ENCODE measurements at regions not wholly inside any gene's neighbourhood (a gene's known extent, or its start where the extent isn't known, plus 50 kb on each side); places are given as distances from the start of the nearest gene placed in this dataset.

GRCh38 chr2:118738524-118739308, 108.7 kb downstream of the EN1 start:
- DNase-seq (ENCODE audit: low spot score), result no peak

DNA sequence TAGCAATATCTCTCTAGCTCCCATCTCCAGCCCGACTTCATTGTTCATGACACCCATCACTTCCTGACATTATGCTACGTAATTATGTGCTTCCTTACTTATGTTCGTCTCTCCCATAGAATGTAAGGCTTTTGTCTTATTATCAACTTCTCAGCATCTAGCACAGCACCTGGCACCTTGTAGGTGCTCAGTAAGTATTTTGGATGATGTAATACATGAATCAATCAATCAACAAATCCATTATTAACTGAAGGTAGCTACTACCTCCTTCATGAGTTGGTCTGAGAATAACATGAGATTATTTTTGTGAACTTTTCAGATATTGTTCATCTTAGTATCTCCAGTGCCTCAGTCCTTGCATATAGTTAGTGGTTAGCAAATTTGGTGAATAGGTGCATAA, 109.3 kb downstream of the EN1 start:
- no peak for DNase-seq (ENCODE audit: low spot score)

GRCh38 chr2:118737684-118738083, 109.8 kb downstream of the EN1 start:
- DNase-seq (ENCODE audit: low spot score), result no peak

DNA sequence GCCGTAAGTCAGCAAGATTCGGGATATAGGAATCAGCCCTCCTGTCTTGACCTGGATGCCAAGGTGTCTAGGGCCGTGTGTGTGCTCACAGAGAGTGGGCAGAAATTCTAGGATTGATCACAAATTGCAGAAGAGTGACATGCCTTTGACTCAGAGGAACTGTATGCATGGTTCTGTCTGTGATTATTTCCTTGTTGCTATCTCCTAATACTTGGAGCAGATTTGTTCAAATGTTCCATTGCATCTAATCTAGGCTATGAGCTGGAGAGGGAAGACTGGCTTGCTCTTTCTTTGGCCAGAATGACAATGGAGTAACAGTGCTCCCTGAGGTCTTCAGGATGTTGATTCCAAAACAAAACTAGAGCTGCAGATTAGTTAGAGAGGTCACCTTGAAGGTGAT, 115.0 kb downstream of the EN1 start:
- DNase-seq (ENCODE audit: low spot score), result no peak

DNA sequence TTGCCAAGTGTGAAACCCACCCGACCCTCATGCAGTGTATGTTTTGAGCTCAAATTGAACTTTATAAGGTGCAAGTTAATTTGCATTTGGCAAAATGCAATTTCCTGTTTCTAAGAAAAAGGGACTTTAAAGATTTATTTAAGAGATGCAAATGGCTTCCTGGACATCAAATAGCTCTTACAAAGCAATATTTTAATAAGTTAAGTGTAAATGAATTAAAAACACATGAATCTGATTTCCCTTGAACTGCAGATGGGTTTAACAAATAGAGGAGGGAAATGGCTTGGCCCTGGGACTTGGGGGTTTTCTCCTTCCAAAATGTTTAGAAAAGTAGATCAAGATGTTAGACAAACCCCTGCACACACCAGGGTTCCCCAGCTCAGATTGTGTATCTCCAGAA, 116.0 kb downstream of the EN1 start:
- no peak for DNase-seq (ENCODE audit: low spot score)

- no peak for DNase-seq (ENCODE audit: low spot score)
Measured at GRCh38 chr2:118730405-118730804, 117.0 kb downstream of the EN1 start.

DNA sequence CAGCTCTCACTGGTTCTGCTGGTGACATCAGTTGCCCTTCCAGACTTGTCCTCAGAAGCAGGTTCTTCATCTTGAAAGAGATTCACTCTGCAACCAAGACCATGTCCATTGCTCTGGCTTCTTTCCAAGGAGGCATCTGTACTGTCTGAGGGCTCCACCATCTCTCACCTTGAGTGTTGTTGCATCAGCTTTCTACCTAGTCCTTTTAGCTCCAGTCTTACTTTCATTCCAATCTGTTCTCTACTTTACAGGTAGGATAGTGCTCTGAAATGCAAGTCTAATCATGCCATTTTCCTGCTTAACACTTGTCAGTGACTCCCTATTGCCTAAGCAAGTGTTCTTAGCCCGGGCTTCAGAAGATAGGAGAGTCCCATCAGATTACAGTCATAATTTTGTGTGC, 117.7 kb downstream of the EN1 start:
- DNase-seq (ENCODE audit: low spot score), result no peak

DNA sequence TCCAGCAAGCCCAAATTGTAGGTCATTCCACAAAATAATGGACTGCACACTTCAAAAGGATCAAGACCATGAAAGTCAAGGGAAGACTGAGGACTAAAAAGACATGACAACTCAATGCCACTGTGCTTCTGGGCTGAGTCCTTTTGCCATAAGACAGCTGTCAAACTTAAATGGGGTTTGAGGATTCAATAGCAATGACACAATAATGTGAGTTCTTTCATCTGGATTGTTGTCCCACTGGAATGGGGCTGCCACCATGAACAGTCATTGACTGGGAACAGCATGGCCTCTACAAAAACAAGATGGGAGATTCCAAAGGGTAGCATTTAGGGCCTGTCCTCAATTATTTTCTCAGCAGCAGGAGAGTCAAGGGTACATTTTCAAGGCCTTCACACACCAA, 118.5 kb downstream of the EN1 start:
- DNase-seq (ENCODE audit: low spot score), result no peak

- no peak for DNase-seq (ENCODE audit: low spot score)
Measured at GRCh38 chr2:118726821-118727220, 120.6 kb downstream of the EN1 start.

DNA sequence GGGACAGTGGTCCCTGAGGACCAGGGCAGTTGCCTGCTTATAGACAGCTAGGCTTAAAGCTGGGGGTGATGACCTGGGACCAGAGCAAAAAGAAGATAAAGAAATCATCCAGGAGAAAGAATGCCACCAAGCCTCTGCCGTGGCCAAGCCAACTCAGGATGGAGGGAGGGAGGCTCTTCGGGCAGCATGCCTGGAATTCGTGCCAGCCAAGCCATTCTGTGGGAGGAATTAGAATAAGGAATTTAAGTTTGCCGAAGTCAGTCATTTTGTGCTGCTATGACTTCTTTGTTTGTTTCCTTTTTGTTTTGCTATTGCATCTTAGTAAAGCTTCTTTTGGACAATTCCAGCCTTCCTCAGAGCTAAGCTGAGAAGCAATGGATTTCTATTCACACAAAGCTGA, 124.1 kb downstream of the EN1 start:
- DNase-seq (ENCODE audit: low spot score), result no peak

DNA sequence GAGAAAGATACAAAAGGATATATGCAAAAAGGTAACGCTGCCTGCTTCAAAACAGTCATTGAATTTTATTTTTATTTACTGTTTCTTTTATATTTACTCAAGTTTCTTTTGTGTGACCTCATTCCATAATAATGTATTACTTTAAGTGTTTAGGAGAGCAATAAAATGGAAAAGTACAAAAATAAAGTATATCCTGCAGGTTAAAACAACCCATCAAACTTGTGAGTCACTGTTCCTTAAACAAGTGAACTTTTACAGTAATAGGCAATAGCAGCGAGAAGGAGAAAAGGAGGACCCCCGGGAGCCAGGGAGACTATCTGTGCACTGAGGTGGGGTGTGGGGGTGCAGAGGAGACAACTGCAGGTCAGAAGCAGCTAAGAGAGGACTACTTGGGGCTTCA, 124.5 kb downstream of the EN1 start:
- no peak for DNase-seq (ENCODE audit: low spot score)

DNA sequence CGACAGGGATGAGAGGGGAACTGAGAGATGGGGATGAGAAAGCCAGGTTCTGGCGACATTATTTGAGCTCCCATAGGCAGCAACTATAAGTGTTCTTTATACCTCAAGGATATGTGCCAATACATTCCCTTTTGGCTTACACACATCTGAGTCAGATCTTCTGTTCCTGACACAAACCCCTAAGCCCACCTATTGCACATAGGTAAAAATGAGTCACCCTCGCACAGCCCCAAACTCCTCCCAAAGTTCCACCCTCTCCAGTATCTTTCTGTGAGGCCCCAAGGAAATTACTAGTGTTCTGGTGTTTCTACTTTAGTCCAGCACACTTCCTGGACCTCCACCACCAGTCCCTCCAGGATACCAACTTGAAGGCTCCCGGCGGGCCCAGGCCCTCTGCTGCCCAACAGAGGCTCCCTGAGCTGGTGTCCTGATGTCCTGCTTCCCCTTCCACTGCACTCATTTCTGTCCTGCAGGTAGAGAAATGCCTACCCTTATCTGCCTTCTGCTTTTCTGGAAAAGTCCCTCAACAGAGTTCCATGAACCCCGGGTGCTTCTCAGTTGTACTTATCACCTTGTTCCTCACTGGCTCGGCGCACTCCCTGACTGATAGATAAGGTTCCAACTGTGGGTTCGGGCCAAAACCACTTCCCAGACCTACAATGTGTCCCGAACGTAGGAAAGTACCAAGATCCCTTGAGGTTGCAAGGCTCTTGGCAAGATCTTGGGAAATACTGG, 125.5 kb downstream of the EN1 start:
- no peak for DNase-seq (ENCODE audit: low spot score)

DNA sequence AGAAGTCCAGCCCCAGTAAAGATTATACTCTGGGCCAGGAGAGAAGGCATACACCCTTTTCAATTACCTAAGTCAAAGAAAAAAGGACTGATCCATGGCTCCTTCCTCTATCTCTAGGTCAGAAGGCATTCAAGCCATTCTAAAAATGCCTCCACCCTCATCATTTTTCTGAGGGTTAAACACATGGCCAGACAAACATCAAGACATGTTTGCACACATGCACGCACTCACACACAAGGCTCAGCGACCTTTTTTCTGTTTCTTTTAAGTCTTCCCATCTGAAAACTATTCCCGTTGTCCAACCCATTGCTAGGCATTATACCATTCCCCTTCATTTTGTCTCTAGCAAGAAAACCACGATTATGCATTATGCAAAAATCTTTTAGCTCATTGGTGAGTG, 126.6 kb downstream of the EN1 start:
- no peak for DNase-seq (ENCODE audit: low spot score)

GRCh38 chr2:118718921-118719320, 128.5 kb downstream of the EN1 start:
- DNase-seq (ENCODE audit: low spot score), result no peak

- DNase-seq (ENCODE audit: low spot score), result no peak
Measured at GRCh38 chr2:118716102-118716501, 131.3 kb downstream of the EN1 start.

GRCh38 chr2:118714118-118714517, 133.3 kb downstream of the EN1 start:
- DNase-seq (ENCODE audit: low spot score), result no peak

- no peak for DNase-seq (ENCODE audit: low spot score)
Measured at GRCh38 chr2:118711603-118712002, 135.8 kb downstream of the EN1 start.

DNA sequence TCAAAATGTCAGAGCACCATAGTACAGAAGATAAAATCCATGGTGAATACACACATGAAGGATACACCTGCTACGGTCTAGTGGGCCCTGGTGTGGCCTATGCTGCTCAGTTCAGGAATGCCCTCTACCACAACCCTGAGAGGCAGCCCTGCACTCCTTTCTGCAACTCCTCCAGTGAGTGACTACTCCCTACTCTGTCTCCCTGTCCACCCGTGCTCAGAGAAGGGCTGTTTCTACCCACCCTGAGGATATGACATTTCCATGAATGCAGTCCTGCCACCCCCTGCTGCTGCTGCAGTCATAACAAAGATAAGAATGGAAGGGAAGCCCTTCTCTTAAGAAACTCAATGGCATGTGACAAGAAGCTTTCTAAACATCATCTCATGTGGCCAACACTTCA, 137.0 kb downstream of the EN1 start:
- no peak for DNase-seq (ENCODE audit: low spot score)

GRCh38 chr2:118709786-118710185, 137.7 kb downstream of the EN1 start:
- DNase-seq (ENCODE audit: low spot score), result no peak

DNA sequence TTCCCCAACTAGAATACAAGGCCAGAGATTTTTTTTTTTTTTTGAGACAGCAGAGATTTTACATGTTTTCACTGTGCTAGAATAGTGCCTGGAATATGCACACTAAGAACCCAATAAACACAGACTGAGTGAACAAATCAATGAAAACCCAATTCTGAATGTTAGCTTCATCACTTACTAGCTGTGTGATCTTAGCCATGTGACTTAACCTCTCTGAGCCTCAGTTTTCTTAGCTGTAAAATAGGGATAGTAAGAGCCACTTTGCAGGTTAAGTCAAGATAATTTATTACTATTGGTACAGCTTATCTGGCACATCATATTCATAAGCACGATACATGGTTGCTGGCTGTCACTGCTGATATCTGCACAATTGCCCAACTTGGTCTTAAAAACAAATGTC, 140.6 kb downstream of the EN1 start:
- no peak for DNase-seq (ENCODE audit: low spot score)

DNA sequence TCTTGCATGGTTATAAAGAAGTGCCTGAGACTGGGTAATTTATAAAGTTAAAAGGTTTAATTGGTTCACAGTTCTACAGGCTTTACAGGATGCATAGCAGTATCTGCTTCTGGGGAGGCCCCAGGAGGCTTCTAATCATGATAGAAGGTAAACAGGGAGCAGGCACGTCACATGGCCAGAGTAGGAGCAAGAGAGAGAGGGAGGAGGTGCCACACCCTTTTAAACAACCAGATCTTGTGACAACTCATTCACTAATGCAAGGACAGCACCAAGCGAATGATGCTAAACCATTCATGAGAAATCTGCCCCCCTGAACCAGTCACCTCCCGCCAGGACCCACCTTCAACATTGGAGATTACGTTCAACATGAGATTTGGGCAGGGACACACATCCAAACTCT, 141.1 kb downstream of the EN1 start:
- no peak for DNase-seq (ENCODE audit: low spot score)

- DNase-seq (ENCODE audit: low spot score), result no peak
Measured at GRCh38 chr2:118705032-118705431, 142.4 kb downstream of the EN1 start.

DNA sequence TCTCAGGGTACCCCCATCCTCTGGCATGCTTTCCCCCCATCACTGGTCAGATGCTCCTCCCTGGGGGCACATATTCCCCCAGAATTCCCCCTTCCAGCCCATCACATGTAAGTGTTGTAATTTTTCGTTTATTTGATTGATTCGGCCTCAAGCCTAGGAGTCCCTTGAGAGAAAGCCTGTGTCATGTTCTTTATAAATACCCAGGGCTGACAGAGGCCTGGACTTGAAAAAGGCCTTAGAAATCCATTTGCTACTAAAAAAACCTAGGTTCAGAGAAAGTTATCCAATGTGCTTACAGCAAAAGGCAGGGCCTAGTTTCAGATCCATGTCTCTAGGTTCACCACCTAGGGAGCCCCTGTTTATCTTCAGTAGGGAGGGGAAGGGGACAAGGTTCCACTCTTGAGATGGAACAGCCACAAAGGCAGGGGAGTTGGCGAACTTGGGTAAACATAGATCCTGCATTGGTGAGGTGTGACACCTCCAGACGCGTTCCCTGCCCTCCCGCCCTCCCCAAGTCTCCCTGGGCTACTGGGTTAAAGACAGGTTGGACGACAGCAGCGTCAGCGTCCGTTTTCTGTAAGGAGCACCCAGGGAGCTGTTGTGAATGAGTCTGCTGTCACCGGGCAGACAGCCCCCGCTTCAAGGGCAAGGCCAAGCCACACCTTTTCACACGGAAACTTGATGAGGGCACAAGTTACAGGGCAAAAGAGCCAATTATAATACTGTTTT, 147.8 kb downstream of the EN1 start:
- no peak for DNase-seq (ENCODE audit: low spot score)
